ENCODE measurements at regions not wholly inside any gene's neighbourhood (a gene's known extent, or its start where the extent isn't known, plus 50 kb on each side); places are given as distances from the start of the nearest gene placed in this dataset.

- Mint-ChIP-seq H3K4me1 (peaks cover 3 to 4% of the 10 kb centered on the region in 2 experiments), H3K36me3 (ENCODE audit: insufficient read depth in 1 of 3, low read depth in 3 of 3) (no peaks in the 10 kb centered on the region; a peak in 1 of 7 replicates), H3K27me3 (ENCODE audit: low read depth) (peaks cover 18% of the 10 kb centered on the region), H3K9me3 (no peaks in the 10 kb centered on the region), H3K4me3 (no peak overlapping the region), H3K27ac (no peak overlapping the region)
- Histone ChIP-seq H3K4ac (ENCODE audit: low read depth, low read length) (no peak overlapping the region), H2BK5ac (ENCODE audit: insufficient read length, low read length) (no peak overlapping the region), H2AK5ac (ENCODE audit: insufficient read length, low read length) (no peak overlapping the region), H3K27me3 (ENCODE audit: insufficient read depth, low read length) (peaks cover 19% of the 10 kb centered on the region; the same call in 1 of the 2 replicates), H4K91ac (ENCODE audit: insufficient read length, low read depth, low read length) (no peak overlapping the region), H3K79me2 (ENCODE audit: insufficient read depth, low read length) (no peaks in the 10 kb centered on the region), H3K18ac (ENCODE audit: insufficient read length, low read depth, low read length) (no peak overlapping the region), H2BK120ac (ENCODE audit: low read depth, low read length, poor library complexity, severe bottlenecking) (no peak overlapping the region), H3T11ph (ENCODE audit: low read length) (no peak overlapping the region), H3K4me1 (ENCODE audit: insufficient read depth, low read length) (no peaks in the 10 kb centered on the region; the same call in 1 of the 2 replicates), H2BK20ac (ENCODE audit: low read depth, low read length, poor library complexity, severe bottlenecking) (no peak overlapping the region), H2BK15ac (ENCODE audit: low read depth, low read length) (no peak overlapping the region), H3K27ac (ENCODE audit: insufficient read length, low read depth, low read length) (no peak overlapping the region), H3K23ac (ENCODE audit: insufficient read length, low read depth, low read length) (no peak overlapping the region), H3K56ac (ENCODE audit: insufficient read length, low read depth, low read length) (no peak overlapping the region), H2AFZ (ENCODE audit: low read length) (no peak overlapping the region), H4K8ac (replicated peaks; ENCODE audit: insufficient read length, low read depth, low read length) (no peak overlapping the region), H3K9me3 (ENCODE audit: control insufficient read depth, low read depth, low read length) (no peaks in the 10 kb centered on the region), H3K14ac (ENCODE audit: insufficient read depth, low read length) (no peak overlapping the region), H3K9ac (ENCODE audit: extremely low read depth, insufficient read length, low read length) (no peak overlapping the region), H4K5ac (ENCODE audit: insufficient read length, low read depth, low read length) (no peak overlapping the region), H4K20me1 (ENCODE audit: control insufficient read depth, insufficient read depth, insufficient read length) (no peaks in the 10 kb centered on the region), H3K23me2 (ENCODE audit: insufficient read length, low read depth, low read length, poor library complexity, severe bottlenecking) (no peaks in the 10 kb centered on the region), H3K79me1 (ENCODE audit: insufficient read depth, low read depth, low read length, poor library complexity, severe bottlenecking) (no peaks in the 10 kb centered on the region), H2BK12ac (ENCODE audit: insufficient read length, low read depth, low read length) (no peak overlapping the region), H3K4me2 (ENCODE audit: insufficient read depth, insufficient read length, low read length) (no peak overlapping the region)
- peak; percentile 25 for DNase-seq
- no CpG with 5 or more reads among the region's 8 CpGs for WGBS (ENCODE audit: extremely low coverage, insufficient read length, low lambda C conversion rate)
- TF ChIP-seq, protein P1, sequence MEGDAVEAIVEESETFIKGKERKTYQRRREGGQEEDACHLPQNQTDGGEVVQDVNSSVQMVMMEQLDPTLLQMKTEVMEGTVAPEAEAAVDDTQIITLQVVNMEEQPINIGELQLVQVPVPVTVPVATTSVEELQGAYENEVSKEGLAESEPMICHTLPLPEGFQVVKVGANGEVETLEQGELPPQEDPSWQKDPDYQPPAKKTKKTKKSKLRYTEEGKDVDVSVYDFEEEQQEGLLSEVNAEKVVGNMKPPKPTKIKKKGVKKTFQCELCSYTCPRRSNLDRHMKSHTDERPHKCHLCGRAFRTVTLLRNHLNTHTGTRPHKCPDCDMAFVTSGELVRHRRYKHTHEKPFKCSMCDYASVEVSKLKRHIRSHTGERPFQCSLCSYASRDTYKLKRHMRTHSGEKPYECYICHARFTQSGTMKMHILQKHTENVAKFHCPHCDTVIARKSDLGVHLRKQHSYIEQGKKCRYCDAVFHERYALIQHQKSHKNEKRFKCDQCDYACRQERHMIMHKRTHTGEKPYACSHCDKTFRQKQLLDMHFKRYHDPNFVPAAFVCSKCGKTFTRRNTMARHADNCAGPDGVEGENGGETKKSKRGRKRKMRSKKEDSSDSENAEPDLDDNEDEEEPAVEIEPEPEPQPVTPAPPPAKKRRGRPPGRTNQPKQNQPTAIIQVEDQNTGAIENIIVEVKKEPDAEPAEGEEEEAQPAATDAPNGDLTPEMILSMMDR (conservative IDR thresholded peaks at IDR 0.05): no peak
Measured at GRCh38 chr1:47590523-47591225, 152.8 kb downstream of the FOXD2 start.

Data from H9 (cell line).